ENCODE measurements at regions not wholly inside any gene's neighbourhood (a gene's known extent, or its start where the extent isn't known, plus 50 kb on each side); places are given as distances from the start of the nearest gene placed in this dataset.

DNA sequence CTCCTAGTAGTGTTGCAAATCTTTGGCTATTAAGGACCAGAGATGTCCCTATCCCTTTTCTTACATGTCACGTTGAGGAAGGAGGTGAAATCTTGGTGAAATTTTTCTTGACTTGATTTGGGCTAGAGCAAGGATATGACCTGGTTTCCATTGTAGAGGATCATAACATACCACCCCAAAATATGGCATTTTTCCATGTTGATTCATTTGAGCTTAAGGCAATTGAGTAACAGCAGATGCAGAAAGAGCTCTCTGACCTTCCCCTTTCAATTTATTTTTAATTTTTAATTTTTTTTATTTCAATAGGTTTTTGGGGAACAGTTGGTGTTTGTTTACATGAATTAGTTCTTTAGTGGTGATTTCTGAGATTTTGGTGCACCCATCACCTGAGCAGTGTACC is 61.2 kb upstream of the MAP1B start:
- no peak for DNase-seq (ENCODE audit: low read depth)

- DNase-seq (ENCODE audit: low read depth): no peak
Observed at GRCh38 chr5:72055636-72056035, 51.6 kb upstream of the MAP1B start.
